GM23338 (cell line): ENCODE measurements at regions not wholly inside any gene's neighbourhood (a gene's known extent, or its start where the extent isn't known, plus 50 kb on each side); places are given as distances from the start of the nearest gene placed in this dataset.

ENCODE experiments used
- ATAC-seq: fragments of 200-7000 bp; cut with Tn5 transposase; 3 replicates; pipeline ENCODE4 v1.9.1; 2020
- DNase-seq: peaks from one replicate; pipeline ENCODE4 v3.0.0-alpha.2; 2015; ENCODE audit warnings: low spot score
- H2AFZ ChIP-seq: fragments of 200-600 bp; sonication (generic); 2 replicates; pipeline ENCODE4 v1.8.0; 2016; ENCODE audit warnings: antibody characterized with exemption, mild to moderate bottlenecking, moderate library complexity
- H3F3A ChIP-seq: fragments of 200-600 bp; sonication (generic); replicated peaks from 2 replicates; pipeline ENCODE4 v1.8.0; 2017; ENCODE audit warnings: antibody characterized with exemption, mixed run types, low read depth
- H3K27ac ChIP-seq: fragments of 200-600 bp; sonication (generic); 2 replicates; pipeline ENCODE4 v1.6.1; 2016; ENCODE audit warnings: low read depth
- H3K27me3 ChIP-seq: fragments of 200-600 bp; sonication (generic); 2 replicates; pipeline ENCODE4 v1.8.0; 2016; ENCODE audit warnings: mild to moderate bottlenecking, mixed run types, moderate library complexity; ENCODE audit not compliant: insufficient read depth
- H3K36me3 ChIP-seq: fragments of 200-600 bp; sonication (generic); 2 replicates; pipeline ENCODE4 v1.8.0; 2016; ENCODE audit warnings: mild to moderate bottlenecking; ENCODE audit not compliant: insufficient read depth
- H3K4me1 ChIP-seq: fragments of 200-600 bp; sonication (generic); 2 replicates; pipeline ENCODE4 v1.8.0; 2016; ENCODE audit warnings: mild to moderate bottlenecking, moderate library complexity; ENCODE audit not compliant: insufficient read depth
- H3K4me2 ChIP-seq: fragments of 200-600 bp; sonication (generic); 2 replicates; pipeline ENCODE4 v1.7.1; 2017; ENCODE audit warnings: mixed run types
- H3K4me3 ChIP-seq: fragments of 200-600 bp; sonication (generic); 2 replicates; pipeline ENCODE4 v1.6.1; 2016; ENCODE audit warnings: mixed run types
- H3K79me2 ChIP-seq: fragments of 200-600 bp; sonication (generic); replicated peaks from 2 replicates; pipeline ENCODE4 v1.8.0; 2017; ENCODE audit warnings: mild to moderate bottlenecking; ENCODE audit not compliant: insufficient read depth
- H3K9me2 ChIP-seq: fragments of 200-600 bp; sonication (generic); 2 replicates; pipeline ENCODE4 v1.8.0; 2017; ENCODE audit not compliant: insufficient read depth
- H4K20me1 ChIP-seq: fragments of 200-600 bp; sonication (generic); replicated peaks from 2 replicates; pipeline ENCODE4 v1.8.0; 2017; ENCODE audit warnings: mild to moderate bottlenecking; ENCODE audit not compliant: insufficient read depth
- H3K27ac Mint-ChIP-seq: 2 replicates; pipeline ENCODE4 v1.8.0; 2020; ENCODE audit warnings: inconsistent platforms, mild to moderate bottlenecking, moderate library complexity, mixed read lengths
- H3K27me3 Mint-ChIP-seq: 3 replicates; pipeline ENCODE4 v1.8.0; 2022; ENCODE audit warnings: low read depth, mild to moderate bottlenecking, moderate library complexity, mixed read lengths, inconsistent platforms; ENCODE audit not compliant: insufficient read depth, poor library complexity
- H3K36me3 Mint-ChIP-seq: 3 replicates; pipeline ENCODE4 v1.8.0; 2021; ENCODE audit warnings: low read depth, mild to moderate bottlenecking, inconsistent platforms, moderate library complexity, mixed read lengths
- H3K4me1 Mint-ChIP-seq: 3 replicates; pipeline ENCODE4 v1.8.0; 2020; ENCODE audit warnings: mild to moderate bottlenecking, inconsistent platforms, mixed read lengths
- H3K4me3 Mint-ChIP-seq: 3 replicates; pipeline ENCODE4 v1.8.0; 2021; ENCODE audit warnings: moderate library complexity, mild to moderate bottlenecking, inconsistent platforms, mixed read lengths
- H3K9me3 Mint-ChIP-seq: 3 replicates; pipeline ENCODE4 v1.8.0; 2020; ENCODE audit warnings: moderate library complexity, mild to moderate bottlenecking, inconsistent platforms, mixed read lengths
- CREB1 ChIP-seq: fragments of 250-450 bp; sonication (Bioruptor Pico); IDR thresholded peaks from 2 replicates; pipeline ENCODE4 v1.5.0; 2020; ENCODE audit warnings: low read depth, mild to moderate bottlenecking, moderate library complexity
- CTCF ChIP-seq, 2 experiments: fragments of 200-600 bp in 1 of 2; sonication (generic) in 1 of 2; conservative IDR thresholded peaks; 2 replicates each; pipeline versions ENCODE4 v1.5.1 to v1.6.1; 2016 to 2017; ENCODE audit warnings: antibody characterized with exemption in 2 of 2, low read depth in 2 of 2, mild to moderate bottlenecking in 2 of 2, moderate library complexity in 1 of 2
- ETS1 ChIP-seq: IDR thresholded peaks from 2 replicates; pipeline ENCODE4 v1.6.1; 2016; ENCODE audit warnings: antibody characterized with exemption
- EZH2 ChIP-seq: fragments of 200-600 bp; sonication (generic); IDR thresholded peaks from one replicate; pipeline ENCODE4 v1.8.0; 2017; ENCODE audit warnings: antibody characterized with exemption, mild to moderate bottlenecking, low read depth; ENCODE audit not compliant: unreplicated experiment
- EZH2phosphoT487 ChIP-seq: fragments of 200-600 bp; sonication (generic); IDR thresholded peaks from one replicate; pipeline ENCODE4 v1.8.1; 2018; ENCODE audit warnings: antibody characterized with exemption; ENCODE audit not compliant: unreplicated experiment
- JUNB ChIP-seq: IDR thresholded peaks from one replicate; pipeline ENCODE4 v1.6.1; 2016; ENCODE audit warnings: antibody characterized with exemption; ENCODE audit not compliant: unreplicated experiment
- NANOG ChIP-seq: IDR thresholded peaks from 2 replicates; pipeline ENCODE4 v1.6.1; 2016; ENCODE audit warnings: antibody characterized with exemption, borderline replicate concordance
- POLR2AphosphoS5 ChIP-seq: IDR thresholded peaks from 2 replicates; pipeline ENCODE4 v1.6.1; 2016; ENCODE audit warnings: antibody characterized with exemption, low read depth
- REST ChIP-seq: IDR thresholded peaks from one replicate; pipeline ENCODE4 v1.6.1; 2018; ENCODE audit warnings: antibody characterized with exemption; ENCODE audit not compliant: unreplicated experiment
- STAT1 ChIP-seq: IDR thresholded peaks from one replicate; pipeline ENCODE4 v1.6.1; 2016; ENCODE audit warnings: antibody characterized with exemption; ENCODE audit not compliant: unreplicated experiment
- ZNF114 ChIP-seq: fragments of 250-450 bp; sonication (Bioruptor Pico); IDR thresholded peaks from 2 replicates; pipeline ENCODE4 v1.5.0; 2020; ENCODE audit warnings: mild to moderate bottlenecking, moderate library complexity
- ZNF331 ChIP-seq: fragments of 250-450 bp; sonication (Bioruptor Pico); IDR thresholded peaks from 2 replicates; pipeline ENCODE4 v1.5.0; 2020; ENCODE audit warnings: low read depth, mild to moderate bottlenecking, moderate library complexity
- ZNF462 ChIP-seq: fragments of 250-450 bp; sonication (Bioruptor Pico); IDR thresholded peaks from 2 replicates; pipeline ENCODE4 v1.5.0; 2020; ENCODE audit warnings: mild to moderate bottlenecking, moderate library complexity

- no peaks in the 10 kb centered on the region for H4K20me1 ChIP-seq
- peaks cover 7% of the 10 kb centered on the region; the same call in 1 of the 2 replicates for H3K36me3 ChIP-seq
- H3K27ac Mint-ChIP-seq, result no peak overlapping the region
- H2AFZ ChIP-seq, result no peak overlapping the region
- no peaks in the 10 kb centered on the region for H3K79me2 ChIP-seq
- peaks cover 26% of the 10 kb centered on the region for H3K9me3 Mint-ChIP-seq
- H3K27me3 Mint-ChIP-seq, result no peaks in the 10 kb centered on the region
- H3K27ac ChIP-seq, result no peak overlapping the region
- no peak for TF ChIP-seq ETS1
- no peak for TF ChIP-seq ZNF462 (CRISPR knock-in tag)
- TF ChIP-seq JUNB, result no peak
- TF ChIP-seq EZH2, result no peak
- no peak for TF ChIP-seq REST
- no peak for TF ChIP-seq EZH2phosphoT487
- no peak for TF ChIP-seq CREB1
- TF ChIP-seq STAT1, result no peak
- TF ChIP-seq CTCF (conservative IDR thresholded peaks at IDR 0.05; ENCODE audit: low read depth in 2 of 2), result no peak
- no peak for TF ChIP-seq ZNF114 (CRISPR knock-in tag)
- TF ChIP-seq ZNF331 (CRISPR knock-in tag), result no peak
- TF ChIP-seq POLR2AphosphoS5, result no peak
- TF ChIP-seq NANOG, result no peak
- H3K36me3 Mint-ChIP-seq, result peaks cover 6% of the 10 kb centered on the region; the same call in 2 of the 3 replicates
- no peaks in the 10 kb centered on the region for H3K9me2 ChIP-seq
- H3K4me3 ChIP-seq, result no peak overlapping the region
- H3K4me3 Mint-ChIP-seq, result no peak overlapping the region
- H3K27me3 ChIP-seq, result no peaks in the 10 kb centered on the region
- no peaks in the 10 kb centered on the region for H3K4me1 ChIP-seq
- no peak overlapping the region for H3K4me2 ChIP-seq
- no peaks in the 10 kb centered on the region for H3F3A ChIP-seq
- no peak for DNase-seq
- ATAC-seq, result no peak
- H3K4me1 Mint-ChIP-seq, result no peaks in the 10 kb centered on the region
Measured at GRCh38 chr18:4888251-4889040, 308.6 kb downstream of the AKAIN1 start.
